HG03196 (cell line): ENCODE measurements at regions not wholly inside any gene's neighbourhood (a gene's known extent, or its start where the extent isn't known, plus 50 kb on each side); places are given as distances from the start of the nearest gene placed in this dataset.

Experiments used
- ATAC-seq: cut with Tn5 transposase; IDR thresholded peaks from one replicate; pipeline ENCODE4 v1.9.1; 2021; ENCODE audit not compliant: unreplicated experiment

DNA sequence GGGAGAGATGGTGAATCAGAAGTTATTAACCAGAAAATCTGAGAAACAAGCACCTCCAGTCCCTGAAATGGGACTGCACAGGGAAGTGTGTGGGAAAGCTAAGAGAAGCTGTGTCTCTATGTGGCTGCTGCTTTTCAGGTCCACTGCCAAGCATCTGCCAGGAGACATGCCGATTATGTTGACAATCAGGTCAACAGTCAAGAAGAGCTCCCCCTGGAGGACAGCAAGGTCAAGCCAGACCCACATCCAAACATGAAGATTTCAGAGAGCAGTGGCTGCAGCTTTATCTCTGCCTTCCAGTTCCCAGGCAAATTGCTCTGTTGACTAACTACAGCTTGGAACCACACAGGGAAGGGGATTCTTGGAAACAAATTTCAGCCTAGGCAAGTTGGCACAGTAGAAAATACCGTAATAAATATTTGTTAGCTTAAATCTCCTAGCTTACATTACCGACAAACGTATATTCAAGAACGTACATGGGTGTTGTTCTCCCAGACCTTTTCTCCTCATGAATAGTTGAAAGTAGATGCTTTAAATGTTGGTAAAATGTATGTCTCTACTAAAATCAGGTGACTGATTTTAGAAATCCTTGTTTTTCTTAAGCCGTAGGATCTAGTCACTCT, 394.5 kb upstream of the RARB start:
- peak; percentile 88 for ATAC-seq

DNA sequence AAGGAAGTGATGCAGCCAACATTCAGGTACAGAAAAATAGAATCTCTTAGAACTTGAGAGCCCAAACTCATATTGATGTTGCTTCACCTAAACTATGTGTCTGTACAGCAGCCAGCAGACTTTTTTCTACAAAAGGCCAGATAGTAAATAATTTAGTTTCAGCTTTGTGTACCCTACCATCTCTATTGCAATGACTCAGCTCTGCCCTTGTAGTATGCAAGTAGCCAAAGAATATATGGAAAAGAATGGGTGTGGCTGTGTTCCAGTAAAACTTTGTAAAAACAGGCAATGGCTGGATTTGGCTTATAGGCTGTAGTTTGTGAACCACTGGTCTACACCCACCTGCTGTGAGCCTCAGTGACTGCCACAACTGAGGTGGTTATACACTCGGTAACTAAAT, 392.5 kb upstream of the RARB start:
- ATAC-seq: no peak

DNA sequence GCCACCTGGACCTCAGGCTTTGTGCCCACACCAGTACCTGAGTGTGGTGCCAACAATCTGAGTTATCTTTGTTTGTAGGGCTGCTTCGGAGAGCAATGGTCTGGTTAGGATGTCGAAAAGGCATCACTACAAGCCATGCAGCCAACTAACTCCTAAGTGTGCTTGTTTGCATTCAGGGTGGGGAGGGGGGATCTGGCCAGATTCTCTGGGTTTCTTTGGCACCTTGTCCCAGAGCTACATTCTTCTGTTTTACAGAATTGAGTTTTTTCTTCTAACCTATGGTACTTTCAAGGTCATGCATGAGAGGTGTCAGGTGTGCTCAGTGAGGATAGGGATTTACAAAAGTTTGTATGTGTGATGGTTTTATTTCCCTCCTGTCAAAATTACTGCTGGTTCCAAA, 391.4 kb upstream of the RARB start:
- ATAC-seq: no peak

DNA sequence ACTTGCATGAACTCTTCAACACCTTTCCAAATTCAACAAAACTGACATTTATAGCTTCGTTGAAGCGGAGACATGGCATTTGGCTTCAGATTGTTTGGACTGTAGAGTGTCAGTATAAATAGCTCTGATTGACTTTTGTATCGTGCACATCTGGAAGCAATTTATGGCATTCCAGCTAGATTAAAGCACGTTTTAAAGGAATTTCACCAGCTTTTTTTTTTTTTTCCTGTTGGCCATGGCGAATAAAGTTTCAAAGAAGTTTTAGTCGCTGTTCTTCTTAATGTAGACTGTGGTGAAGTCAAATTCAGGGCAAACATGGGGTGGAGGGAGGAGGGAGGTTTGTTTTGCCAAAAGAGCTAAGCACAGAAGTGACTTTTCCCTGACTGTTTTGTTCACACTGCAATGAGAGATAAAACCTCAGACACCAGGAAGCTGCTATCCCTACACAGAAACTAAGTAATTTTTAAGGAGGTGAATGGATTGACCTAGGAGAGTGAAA, 391.0 kb upstream of the RARB start:
- ATAC-seq: no peak

DNA sequence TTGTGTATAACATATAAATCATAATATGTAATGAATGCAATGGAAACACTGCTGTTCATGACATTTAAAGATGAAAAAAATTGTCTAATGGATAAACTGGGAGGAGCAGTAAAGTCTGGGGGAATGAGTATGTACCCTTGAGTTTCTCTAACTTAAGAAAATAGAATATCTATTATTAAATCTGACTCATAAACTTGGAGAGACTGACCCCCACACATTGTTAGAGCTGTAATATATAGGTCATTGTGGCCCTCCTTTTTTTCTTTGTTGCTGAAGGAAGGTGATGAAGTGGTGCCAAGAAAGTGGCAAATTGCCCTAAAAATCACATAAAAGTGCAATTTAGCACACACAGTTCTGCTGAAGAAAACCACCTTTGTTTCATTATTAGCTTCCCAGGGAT, 389.8 kb upstream of the RARB start:
- ATAC-seq: no peak

DNA sequence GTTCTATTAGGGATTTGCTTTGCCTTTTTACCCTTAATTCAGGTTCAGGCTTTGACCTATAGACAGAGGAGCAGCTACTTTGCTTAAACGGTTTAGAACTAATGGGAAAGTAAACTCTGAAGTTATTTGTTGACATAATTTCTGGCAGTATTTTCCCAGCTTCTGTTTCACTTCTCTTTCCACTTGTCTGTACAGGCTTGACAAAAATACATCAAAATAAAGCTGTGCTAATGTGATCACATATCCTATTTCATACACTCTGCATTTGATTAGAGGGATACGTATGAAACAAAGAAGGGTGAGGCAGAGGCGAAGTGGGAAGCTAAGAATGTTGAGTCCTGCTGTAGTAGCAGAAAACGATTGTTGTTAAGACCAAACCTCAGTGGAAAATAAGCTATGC, 389.1 kb upstream of the RARB start:
- no peak for ATAC-seq

DNA sequence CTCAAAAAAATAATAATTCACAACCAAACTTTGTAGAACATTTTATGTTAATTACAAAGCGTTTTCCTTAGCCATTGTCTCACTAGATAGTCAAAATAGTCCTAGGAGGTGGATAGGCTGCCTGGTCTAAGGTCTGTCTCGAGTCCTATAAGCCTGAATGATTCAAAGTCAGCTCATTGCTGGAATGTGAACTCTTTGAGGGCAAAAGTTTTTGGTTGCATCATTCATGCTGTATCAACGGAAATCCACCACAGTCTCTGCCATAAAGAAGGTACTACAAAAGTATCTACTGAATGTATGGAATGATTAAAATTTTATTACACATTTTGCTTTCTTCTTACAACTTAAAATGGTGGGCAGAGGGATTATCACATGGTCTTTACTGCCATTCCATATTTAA, 387.3 kb upstream of the RARB start:
- no peak for ATAC-seq

DNA sequence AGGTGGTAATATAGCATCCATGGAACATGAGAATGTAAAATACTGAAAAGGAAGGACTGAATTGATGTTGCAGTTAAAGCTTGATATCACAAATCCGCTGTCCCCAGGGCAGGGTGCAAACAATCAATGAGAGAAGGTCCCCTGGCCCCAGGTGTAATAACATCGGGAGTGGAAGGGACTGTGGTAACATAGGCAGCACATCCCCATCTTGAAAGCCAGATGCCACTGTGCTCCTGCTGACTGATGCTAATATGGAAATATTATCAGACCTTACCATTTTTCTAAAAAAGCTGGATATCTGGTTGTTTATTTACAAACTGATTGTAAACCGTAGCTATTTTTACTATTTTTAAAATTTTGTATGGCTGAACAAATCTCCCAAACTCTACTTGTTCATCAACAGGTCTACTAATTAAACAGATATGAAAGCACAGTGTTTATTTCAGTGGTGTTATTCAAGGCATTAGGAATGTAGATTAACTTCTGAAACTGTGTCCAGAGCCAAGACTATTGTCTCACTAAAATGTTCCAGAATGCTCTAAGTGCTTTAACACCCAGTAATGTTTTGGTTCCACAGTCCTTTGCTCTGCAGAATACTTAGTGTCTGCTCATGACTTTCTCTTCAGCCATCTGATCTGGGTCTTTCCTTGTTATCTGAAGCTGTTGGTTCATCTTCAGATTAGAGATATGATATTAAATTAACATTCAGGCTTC, 386.0 kb upstream of the RARB start:
- no peak for ATAC-seq

DNA sequence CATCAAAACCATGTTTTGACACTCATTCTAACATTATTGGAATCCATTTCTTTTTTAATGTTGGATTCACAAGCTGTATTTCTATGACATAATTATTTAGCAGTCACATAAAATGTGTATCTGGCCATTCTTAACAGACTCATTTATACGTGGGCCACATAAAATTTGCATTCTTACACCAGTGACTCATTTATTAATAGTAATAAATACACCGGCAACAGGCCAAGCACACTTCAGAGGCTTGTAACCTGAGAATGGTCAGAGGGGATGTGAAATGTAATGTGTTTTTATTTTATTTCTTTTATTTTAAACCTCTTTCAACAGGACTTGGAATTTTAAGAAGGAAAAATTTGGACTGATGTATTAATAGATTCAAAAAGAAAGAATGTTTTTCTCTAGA, 384.9 kb upstream of the RARB start:
- ATAC-seq: no peak

DNA sequence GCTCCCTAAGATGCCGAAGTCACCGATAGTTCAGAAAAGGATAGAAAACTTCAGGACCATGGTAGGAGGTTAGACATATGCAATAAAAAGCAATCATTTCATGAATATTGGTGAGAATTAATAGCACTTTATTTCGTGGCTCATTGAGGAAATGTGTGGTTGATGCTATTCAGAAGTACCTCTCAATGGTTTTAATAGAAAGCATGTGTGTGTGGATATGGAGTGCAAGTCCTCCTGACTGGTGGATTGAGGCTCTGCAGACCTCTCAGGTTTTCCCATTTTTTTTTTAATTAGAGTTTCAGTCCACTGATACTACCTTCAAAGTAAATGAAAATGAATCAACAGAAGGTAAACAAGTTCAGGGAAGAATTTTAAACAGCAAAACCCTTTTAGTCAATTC, 384.3 kb upstream of the RARB start:
- ATAC-seq: no peak

DNA sequence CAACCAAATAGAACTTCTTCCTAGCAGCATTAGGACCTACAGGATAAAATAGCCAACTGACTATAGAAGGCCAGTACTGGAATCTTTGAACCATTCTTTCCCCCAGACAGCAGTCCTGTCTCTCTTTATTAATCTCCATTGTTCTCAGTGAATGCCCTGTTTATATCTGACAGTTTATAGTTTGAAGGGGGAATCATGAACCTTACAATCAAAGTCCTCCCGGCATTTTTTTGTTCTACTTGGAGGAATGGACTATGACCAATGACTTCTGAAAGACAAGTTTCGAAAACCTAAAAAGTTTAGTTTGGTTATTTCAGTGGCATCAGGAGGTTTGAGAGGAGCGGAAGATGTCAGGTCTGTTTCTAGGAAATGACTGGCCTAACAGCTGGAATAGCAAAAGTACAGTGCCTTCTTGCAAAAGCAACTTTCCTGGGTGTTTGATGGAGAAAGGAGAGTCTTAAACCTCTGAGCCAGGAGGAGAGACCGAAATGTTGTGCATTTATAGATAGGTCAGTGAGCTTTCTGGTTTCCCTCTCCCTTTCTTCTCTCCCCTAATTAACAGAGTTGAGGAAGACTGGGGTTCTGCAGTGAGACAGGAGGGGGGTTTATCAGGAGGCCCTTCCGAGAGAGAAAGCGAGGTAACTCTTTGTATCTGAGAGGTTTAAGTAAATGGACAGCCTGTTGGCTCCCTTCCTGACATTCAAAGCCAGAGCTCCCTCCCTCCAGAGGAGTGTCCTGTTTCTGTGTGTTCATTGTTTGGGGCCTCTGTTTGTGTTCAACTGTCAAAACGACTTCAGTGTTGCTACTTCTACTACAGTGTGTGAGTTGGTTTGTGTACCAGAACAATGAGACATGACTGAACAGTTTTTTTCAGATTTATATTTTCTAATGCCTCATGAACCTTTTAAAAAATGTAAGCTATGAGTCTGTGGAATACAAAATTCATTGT, 383.0 kb upstream of the RARB start:
- no peak for ATAC-seq

DNA sequence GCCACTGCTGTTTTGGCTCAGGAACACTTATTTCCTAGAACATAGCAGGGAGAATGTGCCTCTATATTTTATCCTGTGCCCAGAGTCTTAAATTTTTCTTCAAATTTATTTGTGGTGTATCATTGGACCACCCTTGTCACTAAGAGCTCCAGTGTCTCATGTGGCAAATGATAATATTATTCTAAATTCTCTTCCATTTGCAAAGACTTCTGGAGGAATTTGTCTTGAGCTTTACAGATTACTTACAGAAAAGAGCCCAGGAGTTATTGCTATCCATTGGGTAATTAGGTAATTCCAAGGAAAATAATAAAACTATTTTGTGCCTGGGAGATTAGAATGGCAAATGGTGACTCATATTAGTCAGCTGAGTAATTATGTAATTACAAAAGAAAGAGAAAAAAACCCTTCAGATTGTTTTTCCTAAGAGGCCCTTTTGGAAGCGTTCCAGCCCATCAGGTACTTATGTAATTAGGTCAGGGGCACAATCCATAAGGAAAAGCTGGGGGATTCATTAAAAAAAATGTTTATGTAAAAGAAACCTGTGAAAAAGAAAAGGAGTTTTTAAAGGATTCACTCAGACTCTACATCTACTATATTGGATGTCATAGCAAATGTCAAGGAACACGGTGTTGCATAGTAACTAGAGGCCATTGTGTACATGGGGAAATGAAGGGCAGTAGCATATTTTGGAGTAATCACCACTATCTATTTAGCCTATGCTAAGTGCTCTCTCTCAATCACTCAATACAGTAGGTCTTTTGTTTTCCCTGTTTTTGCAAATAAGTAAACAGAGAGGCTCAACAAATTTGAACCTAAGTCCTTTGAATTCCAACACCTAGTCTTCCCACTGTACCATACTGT, 380.9 kb upstream of the RARB start:
- ATAC-seq: no peak

DNA sequence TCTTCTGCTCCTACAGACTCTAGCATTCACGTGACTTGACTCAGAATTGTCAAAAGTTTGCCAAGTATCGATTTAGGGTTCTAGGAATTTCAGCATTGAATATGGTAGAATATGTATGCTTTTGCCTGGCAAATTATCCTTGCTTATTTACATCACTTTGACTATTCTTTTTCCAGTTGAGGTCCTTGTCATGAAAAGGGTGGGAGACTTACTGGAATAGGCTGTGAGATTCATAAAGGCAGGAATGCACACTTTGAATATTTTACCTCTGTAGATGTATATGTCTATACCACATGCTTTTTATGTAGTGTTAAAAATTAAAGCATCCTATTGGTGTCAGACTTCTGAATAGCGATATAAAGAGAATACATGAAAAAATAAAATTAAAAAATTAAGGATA, 378.8 kb upstream of the RARB start:
- no peak for ATAC-seq

DNA sequence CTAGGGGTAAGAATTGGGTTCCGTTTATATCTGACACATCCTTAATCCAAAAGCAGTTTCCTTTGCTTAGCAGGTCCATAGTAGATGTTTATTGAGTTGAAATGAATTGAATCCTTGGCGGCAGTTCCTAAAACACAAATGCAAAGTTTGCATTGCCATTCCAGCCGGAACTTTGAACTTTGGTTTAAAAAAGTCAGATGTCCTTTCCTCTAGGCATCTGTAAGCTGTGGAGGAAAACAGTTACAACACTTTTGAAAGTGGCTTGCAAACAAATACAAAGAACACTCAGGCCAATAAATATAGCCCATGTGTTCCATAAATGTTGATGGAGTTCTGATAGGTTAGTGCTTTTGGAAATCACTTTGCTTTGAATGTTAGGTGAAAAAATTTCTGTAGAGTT, 374.7 kb upstream of the RARB start:
- ATAC-seq: no peak

DNA sequence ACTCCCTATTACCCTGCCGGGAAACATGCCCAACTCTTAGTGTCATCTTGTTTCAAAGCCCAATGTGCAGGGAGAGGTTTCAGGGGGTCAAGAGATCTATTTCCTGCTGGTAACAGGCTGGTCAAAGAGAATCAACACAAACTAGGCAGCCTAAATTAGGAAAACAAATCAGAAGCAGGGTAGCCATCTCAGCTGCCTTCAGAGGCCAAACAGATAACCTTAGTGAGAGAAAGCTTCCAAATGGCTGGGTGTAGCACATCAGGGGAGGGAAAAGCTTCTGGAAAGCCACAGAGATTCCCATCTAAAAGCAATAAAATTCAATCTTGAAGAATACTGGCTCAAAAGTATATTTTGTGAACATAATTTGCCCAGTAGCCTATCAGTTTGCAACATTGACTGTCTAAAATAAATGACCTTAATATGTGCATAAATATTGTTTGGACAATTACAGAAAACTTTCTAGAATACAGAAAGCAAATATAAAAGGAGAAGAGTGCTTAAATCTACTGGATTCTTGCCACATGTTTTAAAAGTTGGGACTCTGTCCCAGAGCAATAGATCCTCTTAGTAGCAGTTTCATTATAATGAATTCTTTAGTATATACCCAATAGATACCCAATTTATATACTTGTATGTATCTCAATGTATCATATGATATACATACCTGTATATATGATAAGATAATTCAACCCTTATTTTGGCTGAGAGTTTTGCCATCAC, 371.9 kb upstream of the RARB start:
- ATAC-seq: no peak

DNA sequence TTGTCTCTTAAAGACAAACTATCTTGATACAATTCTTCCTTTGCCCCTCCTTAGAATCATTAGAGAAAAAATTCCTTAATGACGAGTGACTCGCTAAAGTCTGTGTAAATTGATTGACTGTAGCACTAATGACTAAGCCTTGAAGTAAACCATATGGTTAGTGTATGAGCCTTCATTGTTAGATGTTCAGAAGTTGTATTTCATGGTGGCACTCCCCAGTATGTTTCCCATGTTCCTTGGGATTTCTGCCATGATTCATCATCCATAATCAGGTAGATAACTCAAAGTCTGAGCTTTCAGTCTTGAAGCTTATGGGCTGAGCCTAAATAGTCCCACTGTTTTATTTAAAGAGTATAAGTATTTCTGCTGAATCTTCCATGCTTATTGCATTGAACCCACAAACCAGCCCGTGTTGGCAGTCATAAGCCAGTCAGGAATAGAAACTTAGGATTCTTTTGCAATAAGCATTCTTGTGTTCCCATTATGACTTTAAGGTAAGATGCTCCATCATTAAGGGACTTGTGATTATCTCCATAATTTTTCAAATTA, 371.2 kb upstream of the RARB start:
- no peak for ATAC-seq

DNA sequence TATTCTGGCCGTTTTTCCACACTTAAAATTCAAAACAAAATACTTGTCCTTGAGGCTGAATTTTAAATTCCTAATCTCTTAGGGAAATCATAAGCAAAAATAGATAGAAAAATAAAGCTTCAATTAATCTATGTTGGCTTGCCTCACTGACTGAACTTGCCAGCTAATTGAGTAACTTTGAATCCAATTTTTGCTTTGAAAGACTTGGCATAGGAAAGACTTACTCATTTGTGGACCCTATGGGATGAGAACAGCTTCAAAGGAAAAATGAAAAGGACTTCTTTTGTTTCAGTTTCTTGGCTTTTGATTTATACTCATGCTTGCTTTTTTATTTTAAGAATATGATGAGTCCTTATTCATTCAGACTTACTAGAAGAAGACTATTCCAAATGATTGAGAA, 370.7 kb upstream of the RARB start:
- ATAC-seq: no peak

DNA sequence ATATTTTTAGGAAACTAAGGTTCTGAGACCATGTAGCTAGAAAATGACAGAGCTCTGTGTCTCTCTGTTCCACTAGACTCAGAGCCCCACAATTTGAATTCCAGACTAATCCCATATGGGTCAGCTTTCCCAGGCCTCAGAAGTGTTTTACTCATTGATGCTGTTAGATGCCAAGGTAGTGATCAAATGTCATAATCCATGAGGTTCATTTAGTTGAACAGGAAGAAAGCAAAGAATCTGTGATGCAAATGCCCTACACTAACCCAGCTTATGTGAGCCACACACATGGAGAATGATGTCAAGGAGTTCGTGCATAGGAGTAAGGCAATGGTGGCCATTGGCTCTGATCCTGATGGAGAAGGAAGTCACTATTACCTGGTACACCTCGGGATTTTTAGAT, 363.4 kb upstream of the RARB start:
- no peak for ATAC-seq

DNA sequence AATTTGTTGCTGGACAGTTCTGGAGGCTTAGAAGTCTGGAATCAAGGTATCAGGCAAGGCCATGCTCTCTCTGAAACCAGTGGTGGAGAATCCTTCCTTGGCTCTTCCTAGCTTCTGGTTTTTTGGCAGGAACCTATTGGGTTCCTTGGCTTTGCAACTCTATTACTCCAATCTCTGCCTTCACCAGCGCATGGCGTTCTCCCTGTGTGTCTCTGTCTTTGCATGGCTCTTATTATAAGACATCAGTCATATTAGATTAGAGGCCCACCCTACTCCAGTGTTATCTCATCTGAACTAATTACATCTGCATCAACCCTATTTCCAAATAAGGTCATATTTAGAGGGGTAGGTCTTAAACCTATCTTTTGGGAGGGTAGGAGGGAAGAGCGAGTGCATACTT, 358.1 kb upstream of the RARB start:
- no peak for ATAC-seq

DNA sequence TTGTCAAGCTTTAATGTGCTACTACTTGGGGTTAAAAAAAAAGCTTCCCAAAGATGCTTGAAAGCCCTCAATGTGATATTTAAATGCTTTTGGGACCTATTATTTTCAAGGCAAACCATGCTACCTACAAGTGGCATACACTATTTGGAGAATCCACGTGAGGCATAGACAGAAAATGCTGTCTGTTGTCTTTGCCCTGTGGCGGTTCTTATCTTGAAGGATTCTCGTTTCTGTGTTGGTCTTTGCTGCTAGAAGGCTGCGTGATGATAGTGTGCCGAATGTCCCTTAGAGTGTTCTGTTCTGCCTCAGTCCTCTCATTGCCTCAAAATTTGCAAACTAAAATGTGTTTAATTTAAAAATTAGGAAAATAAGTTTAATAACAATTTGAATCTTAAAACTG, 356.2 kb upstream of the RARB start:
- no peak for ATAC-seq
